GM19397 (cell line): ENCODE measurements at regions not wholly inside any gene's neighbourhood (a gene's known extent, or its start where the extent isn't known, plus 50 kb on each side); places are given as distances from the start of the nearest gene placed in this dataset.

ENCODE experiments used
- ATAC-seq: cut with Tn5 transposase; IDR thresholded peaks from one replicate; pipeline ENCODE4 v1.9.1; 2021; ENCODE audit warnings: mild to moderate bottlenecking, moderate library complexity; ENCODE audit not compliant: unreplicated experiment

- no peak for ATAC-seq
Measured at GRCh38 chr1:218112862-218113261, 172.2 kb upstream of the RRP15 start.

- no peak for ATAC-seq
Measured at GRCh38 chr1:218123968-218124367, 161.1 kb upstream of the RRP15 start.

- no peak for ATAC-seq
Measured at GRCh38 chr1:218135371-218135770, 149.7 kb upstream of the RRP15 start.

GRCh38 chr1:218139761-218140160 is 145.3 kb upstream of the RRP15 start:
- ATAC-seq, result no peak

- ATAC-seq, result no peak
Measured at GRCh38 chr1:218156595-218156994, 128.5 kb upstream of the RRP15 start.

GRCh38 chr1:218163371-218163770 is 121.7 kb upstream of the RRP15 start:
- ATAC-seq, result no peak

- peak; percentile 59 for ATAC-seq
Measured at GRCh38 chr1:218164111-218164929, 120.8 kb upstream of the RRP15 start.

- ATAC-seq, result peak; percentile 58
Measured at GRCh38 chr1:218164930-218165700, 120.0 kb upstream of the RRP15 start.

- no peak for ATAC-seq
Measured at GRCh38 chr1:218165701-218166114, 119.4 kb upstream of the RRP15 start.

GRCh38 chr1:218166268-218166945 is 118.7 kb upstream of the RRP15 start:
- ATAC-seq, result no peak

GRCh38 chr1:218171302-218171893 is 113.7 kb upstream of the RRP15 start:
- ATAC-seq, result no peak

- no peak for ATAC-seq
Measured at GRCh38 chr1:218182455-218182854, 102.6 kb upstream of the RRP15 start.

- no peak for ATAC-seq
Measured at GRCh38 chr1:218200979-218201378, 84.1 kb upstream of the RRP15 start.

- no peak for ATAC-seq
Measured at GRCh38 chr1:218201601-218202000, 83.5 kb upstream of the RRP15 start.

GRCh38 chr1:218205721-218206120 is 79.4 kb upstream of the RRP15 start:
- ATAC-seq, result no peak

- ATAC-seq, result no peak
Measured at GRCh38 chr1:218207194-218207593, 77.9 kb upstream of the RRP15 start.

GRCh38 chr1:218209351-218209861 is 75.7 kb upstream of the RRP15 start:
- ATAC-seq, result no peak

- no peak for ATAC-seq
Measured at GRCh38 chr1:218211241-218211640, 73.9 kb upstream of the RRP15 start.

GRCh38 chr1:218217040-218217439 is 68.1 kb upstream of the RRP15 start:
- no peak for ATAC-seq

GRCh38 chr1:218219460-218219859 is 65.6 kb upstream of the RRP15 start:
- no peak for ATAC-seq

- ATAC-seq, result no peak
Measured at GRCh38 chr1:218224101-218224500, 61.0 kb upstream of the RRP15 start.
